K562 (cell line): ENCODE measurements at regions not wholly inside any gene's neighbourhood (a gene's known extent, or its start where the extent isn't known, plus 50 kb on each side); places are given as distances from the start of the nearest gene placed in this dataset.

Experiments used
- ATAC-seq: fragments of 200-7000 bp; cut with Tn5 transposase; 3 replicates; pipeline ENCODE4 v1.9.1; 2020; ENCODE audit warnings: moderate library complexity
- BruUV-seq: library from RNA; stranded (reverse); fragments of 400-500 nt; replicated peaks from 2 replicates; lab custom pipeline; 2021; lab: Mats Ljungman, UMichigan
- CTCF ChIA-PET: fragments of 300-600 bp; formaldehyde crosslinking; extraction: SDS; loops from one replicate; lab custom pipeline; 2021; ENCODE audit warnings: low intra/inter-chr PET ratio; lab: Yijun Ruan, JAX
- POLR2A ChIA-PET: fragments of 300-600, 350-650 bp; sonication (Branson Sonifier 250); formaldehyde crosslinking; extraction: SDS; loops from one replicate; lab custom pipeline; 2021; ENCODE audit warnings: antibody characterized with exemption, inconsistent platforms; lab: Yijun Ruan, JAX
- DNase-seq, 4 experiments: peaks; one replicate each; pipeline versions ENCODE4 v3.0.0 to v3.0.0-alpha.2; 2011 to 2018; ENCODE audit warnings: low spot score in 3 of 4, mixed read lengths in 3 of 4; ENCODE audit errors: extremely low read depth in 1 of 4
- FAIRE-seq: peaks from 2 replicates; lab custom pipeline; 2011; peaks lifted over from hg19 to GRCh38; lab: Jason Lieb, UNC
- H2AFZ ChIP-seq: 2 replicates; pipeline ENCODE4 v1.6.0; 2011; ENCODE audit warnings: low read depth, low read length, control low read depth, inconsistent platforms
- H3K27ac ChIP-seq: fragments of 200-600 bp; 3 replicates; pipeline ENCODE4 v1.8.0; 2011; ENCODE audit warnings: low read depth, mild to moderate bottlenecking, control low read depth, inconsistent platforms, low read length, moderate library complexity, mixed read lengths; ENCODE audit errors: extremely low read depth
- H3K27me3 ChIP-seq, 2 experiments: fragments of 300-600 bp in 1 of 2; 2 replicates in 1 of 2; 3 replicates in 1 of 2; pipeline versions ENCODE4 v1.6.0 to v1.8.0; 2011; ENCODE audit warnings: inconsistent platforms in 2 of 2, low read length in 2 of 2, mild to moderate bottlenecking in 1 of 2, mixed read lengths in 1 of 2, moderate library complexity in 1 of 2; ENCODE audit not compliant: control insufficient read depth in 2 of 2, insufficient read depth in 2 of 2
- H3K36me3 ChIP-seq: fragments of 300-600 bp; 3 replicates; pipeline ENCODE4 v1.8.0; 2011; ENCODE audit warnings: mild to moderate bottlenecking, low read length, inconsistent platforms; ENCODE audit not compliant: control insufficient read depth, insufficient read depth
- H3K4me1 ChIP-seq, 2 experiments: fragments of 200-600 bp in 1 of 2; replicated peaks in 1 of 2; 2 replicates in 1 of 2; 3 replicates in 1 of 2; pipeline versions ENCODE4 v1.5.1 to v1.8.0; 2011; ENCODE audit warnings: inconsistent platforms in 2 of 2, low read length in 2 of 2, mild to moderate bottlenecking in 1 of 2, mixed read lengths in 1 of 2, moderate library complexity in 1 of 2; ENCODE audit not compliant: control insufficient read depth in 2 of 2, insufficient read depth in 2 of 2
- H3K4me2 ChIP-seq: 2 replicates; pipeline ENCODE4 v1.6.1; 2011; ENCODE audit warnings: low read length, control low read depth, inconsistent platforms, mixed read lengths; ENCODE audit not compliant: insufficient read depth
- H3K4me3 ChIP-seq: fragments of 200-600 bp; sonication (generic), shearing (Covaris generic); 2 replicates; pipeline ENCODE4 v1.5.1; 2016; ENCODE audit warnings: control low read depth, inconsistent platforms
- H3K79me2 ChIP-seq: fragments of 200-600 bp; 3 replicates; pipeline ENCODE4 v1.8.0; 2011; ENCODE audit warnings: low read length, inconsistent platforms; ENCODE audit not compliant: control insufficient read depth, insufficient read depth
- H3K9ac ChIP-seq, 2 experiments: 2 replicates each; pipeline versions ENCODE4 v1.6.0 to v1.6.1; 2011; ENCODE audit warnings: low read depth in 2 of 2, low read length in 2 of 2, control low read depth in 1 of 2, inconsistent platforms in 1 of 2, mild to moderate bottlenecking in 1 of 2, mixed read lengths in 1 of 2; ENCODE audit not compliant: insufficient read depth in 1 of 2
- H3K9me1 ChIP-seq: one replicate; pipeline ENCODE4 v1.6.0; 2011; ENCODE audit warnings: inconsistent platforms, mild to moderate bottlenecking, low read length, moderate library complexity; ENCODE audit not compliant: control insufficient read depth, insufficient read depth
- H3K9me3 ChIP-seq: replicated peaks from 2 replicates; pipeline ENCODE4 v1.5.1; 2011; ENCODE audit warnings: low read depth, low read length, inconsistent platforms; ENCODE audit not compliant: control insufficient read depth, insufficient read depth
- H4K20me1 ChIP-seq: replicated peaks from 2 replicates; pipeline ENCODE4 v1.6.1; 2011; ENCODE audit warnings: low read length, inconsistent platforms, mixed read lengths; ENCODE audit not compliant: control insufficient read depth, insufficient read depth
- BMI1 ChIP-seq: fragments of 150-350 bp; IDR thresholded peaks from 2 replicates; pipeline ENCODE4 v1.6.1; 2014; ENCODE audit warnings: low read length
- CBX1 ChIP-seq: sonication (generic); IDR thresholded peaks from 2 replicates; pipeline ENCODE4 v1.6.1; 2016; ENCODE audit warnings: antibody characterized with exemption, low read depth, mild to moderate bottlenecking
- NFRKB ChIP-seq: fragments of 450-650 bp; IDR thresholded peaks from 2 replicates; pipeline ENCODE4 v1.6.1; 2016; ENCODE audit warnings: low read depth
- RAD21 ChIP-seq, 2 experiments: fragments of 250-450 bp in 1 of 2; fragments of 450-650 bp in 1 of 2; sonication (Bioruptor Pico) in 1 of 2; formaldehyde crosslinking in 1 of 2; IDR thresholded peaks in 1 of 2; conservative IDR thresholded peaks in 1 of 2; 2 replicates each; pipeline versions ENCODE4 v1.4.0 to v1.8.0; 2020 to 2022; ENCODE audit warnings: mild to moderate bottlenecking in 2 of 2, moderate library complexity in 1 of 2
- WGBS: fragments of 100-300 bp; shearing (Covaris generic); methylation state at CpG from one replicate; pipeline ENCODE4 v1.1.6; 2016; ENCODE audit warnings: low coverage, mixed read lengths; ENCODE audit not compliant: insufficient coverage; ENCODE audit errors: missing lambda C conversion rate; 5-methylcytosine and 5-hydroxymethylcytosine counted together
- in situ Hi-C: fragments of 300-500 bp; cut with MboI; formaldehyde crosslinking; loops from 4 replicates; pipeline ENCODE4 v1.15.0; 2018; ENCODE audit warnings: inconsistent platforms, mixed read lengths
- intact Hi-C: fragments of 100-400 bp; cut with micrococcal nuclease; formaldehyde crosslinking; loops from 2 replicates; pipeline ENCODE4 v1.14.2; 2022
- TF ChIP-seq, protein P1 (sequence below): sonication (generic); formaldehyde crosslinking; IDR thresholded peaks from 2 replicates; pipeline ENCODE4 v1.4.0; 2020; ENCODE audit warnings: mild to moderate bottlenecking, missing genetic modification reagents

- 3% methylated on average over 17 of the region's 23 CpGs for WGBS
- ChIA-PET CTCF (no interaction called here), POLR2A (no interaction called here)
- H4K20me1 ChIP-seq: no peaks in the 10 kb centered on the region
- TF ChIP-seq BMI1 (no peak), RAD21 (CRISPR knock-in tag; conservative IDR thresholded peaks at IDR 0.05 in 1 of 2, IDR thresholded peaks at IDR 0.05 in 1 of 2) (no peak), CBX1 (no peak), NFRKB (no peak)
- TF ChIP-seq, protein P1, sequence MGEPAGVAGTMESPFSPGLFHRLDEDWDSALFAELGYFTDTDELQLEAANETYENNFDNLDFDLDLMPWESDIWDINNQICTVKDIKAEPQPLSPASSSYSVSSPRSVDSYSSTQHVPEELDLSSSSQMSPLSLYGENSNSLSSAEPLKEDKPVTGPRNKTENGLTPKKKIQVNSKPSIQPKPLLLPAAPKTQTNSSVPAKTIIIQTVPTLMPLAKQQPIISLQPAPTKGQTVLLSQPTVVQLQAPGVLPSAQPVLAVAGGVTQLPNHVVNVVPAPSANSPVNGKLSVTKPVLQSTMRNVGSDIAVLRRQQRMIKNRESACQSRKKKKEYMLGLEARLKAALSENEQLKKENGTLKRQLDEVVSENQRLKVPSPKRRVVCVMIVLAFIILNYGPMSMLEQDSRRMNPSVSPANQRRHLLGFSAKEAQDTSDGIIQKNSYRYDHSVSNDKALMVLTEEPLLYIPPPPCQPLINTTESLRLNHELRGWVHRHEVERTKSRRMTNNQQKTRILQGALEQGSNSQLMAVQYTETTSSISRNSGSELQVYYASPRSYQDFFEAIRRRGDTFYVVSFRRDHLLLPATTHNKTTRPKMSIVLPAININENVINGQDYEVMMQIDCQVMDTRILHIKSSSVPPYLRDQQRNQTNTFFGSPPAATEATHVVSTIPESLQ (CRISPR knock-in tag): no peak
- H3K27me3 ChIP-seq: peaks cover 0 to 18% of the 10 kb centered on the region in 2 experiments; a peak in 2 of 5 replicates
- H3K9me1 ChIP-seq: no peaks in the 10 kb centered on the region
- no peak overlapping the region for H3K4me2 ChIP-seq
- H2AFZ ChIP-seq: no peak overlapping the region
- intact Hi-C loops: no loop called here
- H3K79me2 ChIP-seq: no peaks in the 10 kb centered on the region
- BruUV-seq: no TSS peak
- in situ Hi-C loops: no loop called here
- H3K4me1 ChIP-seq: no peaks in the 10 kb centered on the region
- ATAC-seq: no peak
- FAIRE-seq: no peak
- no peak overlapping the region for H3K4me3 ChIP-seq
- H3K27ac ChIP-seq: no peak overlapping the region
- H3K9ac ChIP-seq: no peak overlapping the region
- H3K9me3 ChIP-seq: no peaks in the 10 kb centered on the region
- H3K36me3 ChIP-seq: no peaks in the 10 kb centered on the region
- no peak for DNase-seq
These were observed 397.4 kb upstream of the SALL3 start for GRCh38 chr18:78582181-78582709.
